Heart right ventricle (tissue), 16 donors: ENCODE measurements at regions not wholly inside any gene's neighbourhood (a gene's known extent, or its start where the extent isn't known, plus 50 kb on each side); places are given as distances from the start of the nearest gene placed in this dataset.
"Not testable (repeated sequence)": the region's sequence is repeated elsewhere in the genome, so short reads cannot be mapped to it uniquely, and the experiment has no call there.

Source experiments
- ATAC-seq, 8 donors: fragments of 200-7000 bp; cut with Tn5 transposase; one replicate each; pipeline ENCODE4 v1.9.1; 2020; ENCODE audit warnings: mild to moderate bottlenecking in 8 of 8, moderate library complexity in 8 of 8, moderate number of reproducible peaks in 1 of 8
- DNase-seq, 2 donors: peaks; one replicate each; pipeline ENCODE4 v3.0.0-alpha.2; 2020
- H3K27ac ChIP-seq, 10 donors: fragments of 200-600 bp; sonication (generic) in 2 of 10; one replicate each; pipeline versions ENCODE4 v1.5.0 to v1.8.0; 2020 to 2022; ENCODE audit warnings: mild to moderate bottlenecking in 3 of 10
- H3K27me3 ChIP-seq, 7 donors: fragments of 200-600 bp; one replicate each; pipeline ENCODE4 v1.8.0; 2021 to 2022; ENCODE audit warnings: mild to moderate bottlenecking in 2 of 7
- H3K36me3 ChIP-seq, 9 donors: fragments of 200-600 bp; sonication (generic) in 1 of 9; one replicate each; pipeline versions ENCODE4 v1.5.0 to v1.8.0; 2020 to 2022; ENCODE audit warnings: mild to moderate bottlenecking in 2 of 9
- H3K4me1 ChIP-seq, 9 donors: fragments of 200-600 bp; sonication (generic) in 1 of 9; one replicate each; pipeline versions ENCODE4 v1.5.0 to v1.8.0; 2020 to 2022; ENCODE audit warnings: mild to moderate bottlenecking in 4 of 9
- H3K4me3 ChIP-seq, 10 donors: fragments of 200-600 bp; sonication (generic) in 2 of 10; one replicate each; pipeline versions ENCODE4 v1.5.0 to v1.8.0; 2020 to 2022; ENCODE audit warnings: mild to moderate bottlenecking in 7 of 10, moderate library complexity in 2 of 10
- H3K9me3 ChIP-seq, 11 donors: fragments of 200-600 bp in 10 of 11; sonication (generic) in 2 of 11; one replicate each; pipeline versions ENCODE4 v1.5.0 to v1.8.0; 2013 to 2022; ENCODE audit warnings: mild to moderate bottlenecking in 2 of 11, control low read depth in 1 of 11, moderate library complexity in 1 of 11
- WGBS, 2 donors: extraction: QIAGEN DNeasy Blood & Tissue Kit; methylation state at CpG; one replicate each; pipeline ENCODE4 v1.1.7; 2013; ENCODE audit warnings: inconsistent platforms in 1 of 2; 5-methylcytosine and 5-hydroxymethylcytosine counted together
- intact Hi-C, 10 donors: fragments of 100-400 bp; cut with DNase I; formaldehyde crosslinking; loops; one replicate each; pipeline versions ENCODE4 v1.11.1 to v1.14.2; 2022
- TF ChIP-seq, protein P1 (sequence below), 9 donors: fragments of 200-600 bp; sonication (generic) in 2 of 9; IDR thresholded peaks; one replicate each; pipeline versions ENCODE4 v1.5.0 to v1.8.0; 2021 to 2022; ENCODE audit warnings: antibody characterized with exemption in 9 of 9, mild to moderate bottlenecking in 5 of 9, moderate library complexity in 1 of 9
- donor health status: Arrhythmogenic right ventricular cardiomyopathy.
- donor health status: ischemic (EF 13 %, LVEDD 7.1; RV severe dilation, severe dysfunction).
- donor health status: healthy with polysubstance abuse.
- donor health status: DM: no; HTN: yes; CAD: no.
- donor health status: DM: no; HTN: no; CAD: no.
- donor health status: ischemic (EF 25% LVEDD 6.9; RV normal size, moderate dysfunction).
- donor health status: ischemic (EF 25% LVEDD 5.7; RV mildly dilated, moderate dysfunction).
- donor health status: healthy.
- donor health status: DM: yes; HTN: yes; CAD: no.
- donor health status: Ischemic cardiomyopathy.
- donor health status: ischemic (EF 35%, LVEDD 5.7; RV mildly dilated, moderate dysfunction).
- donor health status: nonischemic (EF 11% LVEDD 7.7; RV severe dilation, severe dysfunction).
- donor health status: DM: yes; HTN: yes; CAD: no.
- donor health status: PGD.
- donor health status: ischemic (EF 29% LVEDD 5.4; RV normal size, mild dysfunction).
- donor health status: nonischemic (EF 23%, LVEDD 6.1; RV moderate dilation, normal function).

DNA sequence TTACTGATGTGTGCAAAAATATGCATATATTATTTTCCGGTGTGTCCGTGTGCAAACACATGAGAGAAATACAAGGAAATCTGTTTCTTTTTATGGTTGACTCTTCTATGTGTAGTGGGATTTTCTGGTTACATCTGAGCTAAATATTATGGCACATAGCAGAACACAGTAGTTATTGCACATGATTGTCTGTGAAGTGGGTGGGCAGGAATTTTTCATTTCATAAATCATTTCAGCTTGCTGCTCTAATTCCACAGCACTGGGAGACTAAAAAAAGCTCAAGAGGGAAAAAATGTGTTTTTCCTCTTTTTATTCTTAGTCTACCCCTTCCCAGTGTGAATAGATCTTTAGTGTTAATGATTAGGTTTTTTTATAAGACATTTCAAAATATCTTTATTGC lies 197.9 kb downstream of the MBL2 start:
- 75 to 80% methylated on average over 2 of the region's 2 CpGs for WGBS, 2 donors
- Histone ChIP-seq H3K4me3 (no peak overlapping the region), H3K9me3 (no peaks in the 10 kb centered on the region), H3K4me1 (no peaks in the 10 kb centered on the region), H3K36me3 (no peaks in the 10 kb centered on the region), H3K27ac (no peak overlapping the region), H3K27me3 (peaks cover 0 to 4% (median 0%) of the 10 kb centered on the region in 7 donors)
- intact Hi-C loops = no loop called here
- DNase-seq = no peak
- ATAC-seq = no peak
- TF ChIP-seq, protein P1, sequence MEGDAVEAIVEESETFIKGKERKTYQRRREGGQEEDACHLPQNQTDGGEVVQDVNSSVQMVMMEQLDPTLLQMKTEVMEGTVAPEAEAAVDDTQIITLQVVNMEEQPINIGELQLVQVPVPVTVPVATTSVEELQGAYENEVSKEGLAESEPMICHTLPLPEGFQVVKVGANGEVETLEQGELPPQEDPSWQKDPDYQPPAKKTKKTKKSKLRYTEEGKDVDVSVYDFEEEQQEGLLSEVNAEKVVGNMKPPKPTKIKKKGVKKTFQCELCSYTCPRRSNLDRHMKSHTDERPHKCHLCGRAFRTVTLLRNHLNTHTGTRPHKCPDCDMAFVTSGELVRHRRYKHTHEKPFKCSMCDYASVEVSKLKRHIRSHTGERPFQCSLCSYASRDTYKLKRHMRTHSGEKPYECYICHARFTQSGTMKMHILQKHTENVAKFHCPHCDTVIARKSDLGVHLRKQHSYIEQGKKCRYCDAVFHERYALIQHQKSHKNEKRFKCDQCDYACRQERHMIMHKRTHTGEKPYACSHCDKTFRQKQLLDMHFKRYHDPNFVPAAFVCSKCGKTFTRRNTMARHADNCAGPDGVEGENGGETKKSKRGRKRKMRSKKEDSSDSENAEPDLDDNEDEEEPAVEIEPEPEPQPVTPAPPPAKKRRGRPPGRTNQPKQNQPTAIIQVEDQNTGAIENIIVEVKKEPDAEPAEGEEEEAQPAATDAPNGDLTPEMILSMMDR (IDR thresholded peaks at IDR 0.05) = no peak

DNA sequence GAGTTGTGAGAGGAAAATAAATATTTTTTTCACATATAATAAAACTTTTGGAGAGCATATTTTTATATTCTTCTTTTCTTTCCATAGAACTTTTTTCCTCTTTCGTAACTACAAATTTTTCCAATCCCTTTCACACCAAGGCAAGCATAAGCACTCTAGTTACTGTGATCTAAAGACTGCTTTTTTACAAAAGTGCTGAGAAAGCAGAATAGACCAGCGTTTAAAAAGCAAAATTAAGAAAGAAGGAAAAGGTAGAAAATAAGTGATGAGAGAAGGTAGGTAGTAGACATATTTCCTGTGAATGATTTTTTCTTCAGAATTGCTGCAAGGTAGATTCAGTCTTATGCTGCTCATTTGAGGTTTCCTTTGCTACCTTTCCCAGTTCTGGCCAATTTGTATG lies 195.5 kb downstream of the MBL2 start:
- no peak for ATAC-seq
- intact Hi-C loops = no loop called here
- Histone ChIP-seq H3K27ac (no peak overlapping the region), H3K4me3 (no peak overlapping the region), H3K9me3 (peaks cover 0 to 10% (median 0%) of the 10 kb centered on the region in 11 donors), H3K27me3 (no peaks in the 10 kb centered on the region), H3K4me1 (no peaks in the 10 kb centered on the region), H3K36me3 (no peaks in the 10 kb centered on the region)
- WGBS, 2 donors = 93% methylated on average over 2 of the region's 2 CpGs
- no peak for DNase-seq
- TF ChIP-seq, protein P1 (IDR thresholded peaks at IDR 0.05) = no peak

DNA sequence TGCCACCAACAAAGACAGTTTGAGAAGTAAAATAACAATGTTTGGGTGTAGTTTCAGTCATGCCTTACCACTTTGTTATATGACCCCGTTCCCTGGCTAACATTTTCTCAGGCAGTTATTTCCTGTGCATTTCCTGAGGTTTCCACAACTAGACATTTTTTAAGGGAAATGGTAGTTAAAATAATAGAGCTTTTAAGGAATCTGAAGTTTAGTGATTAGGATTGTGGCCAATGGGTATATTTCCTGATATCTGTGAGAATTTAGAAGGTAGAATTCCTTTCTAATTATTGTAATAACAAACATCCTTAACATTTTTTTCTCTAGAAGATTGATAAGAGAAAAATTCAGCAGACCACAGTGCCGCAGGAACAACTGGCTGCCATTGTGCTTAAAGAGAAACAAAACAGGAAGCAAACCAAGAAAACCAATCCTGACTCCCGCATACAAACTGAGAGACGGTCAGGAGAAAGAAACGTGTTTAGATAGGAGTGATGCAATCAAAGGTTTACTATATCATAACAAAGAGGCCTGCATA lies 193.6 kb downstream of the MBL2 start:
- peaks cover 0 to 13% (median 0%) of the 10 kb centered on the region in 11 donors for H3K9me3 ChIP-seq
- TF ChIP-seq, protein P1 (IDR thresholded peaks at IDR 0.05) = no peak
- intact Hi-C loops = no loop called here
- 21 to 30% methylated on average over 5 of the region's 5 CpGs for WGBS, 2 donors
- H3K4me3 ChIP-seq = no peak overlapping the region
- no peak overlapping the region for H3K27ac ChIP-seq
- DNase-seq = no peak
- ATAC-seq = no peak
- H3K27me3 ChIP-seq = no peaks in the 10 kb centered on the region
- H3K36me3 ChIP-seq = no peaks in the 10 kb centered on the region
- no peaks in the 10 kb centered on the region for H3K4me1 ChIP-seq

DNA sequence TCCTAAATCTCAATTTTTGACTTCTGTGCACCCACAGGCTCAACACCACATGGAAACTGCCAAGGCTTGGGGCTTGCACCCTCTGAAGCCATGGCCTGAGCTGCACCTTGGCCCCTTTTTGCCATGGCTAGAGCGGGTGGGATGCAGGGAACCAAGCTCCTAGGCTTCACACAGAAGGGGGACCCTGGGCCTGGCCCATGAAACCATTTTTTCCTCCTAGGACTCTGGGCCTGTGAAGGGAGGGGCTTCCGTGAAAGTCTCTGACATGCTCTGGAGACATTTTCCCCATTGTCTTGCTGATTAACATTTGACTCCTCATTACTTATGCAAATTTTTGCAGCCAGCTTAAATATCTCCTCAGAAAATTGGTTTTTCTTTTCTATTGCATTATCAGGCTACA lies 190.9 kb downstream of the MBL2 start:
- H3K27me3 ChIP-seq, ATAC-seq, H3K4me1 ChIP-seq, DNase-seq, H3K36me3 ChIP-seq, intact Hi-C loops, H3K27ac ChIP-seq, H3K4me3 ChIP-seq: not testable (repeated sequence)
- WGBS, 2 donors = 79 to 85% methylated on average over 2 of the region's 2 CpGs
- peaks cover 0 to 34% (median 12%) of the 10 kb centered on the region in 11 donors for H3K9me3 ChIP-seq

DNA sequence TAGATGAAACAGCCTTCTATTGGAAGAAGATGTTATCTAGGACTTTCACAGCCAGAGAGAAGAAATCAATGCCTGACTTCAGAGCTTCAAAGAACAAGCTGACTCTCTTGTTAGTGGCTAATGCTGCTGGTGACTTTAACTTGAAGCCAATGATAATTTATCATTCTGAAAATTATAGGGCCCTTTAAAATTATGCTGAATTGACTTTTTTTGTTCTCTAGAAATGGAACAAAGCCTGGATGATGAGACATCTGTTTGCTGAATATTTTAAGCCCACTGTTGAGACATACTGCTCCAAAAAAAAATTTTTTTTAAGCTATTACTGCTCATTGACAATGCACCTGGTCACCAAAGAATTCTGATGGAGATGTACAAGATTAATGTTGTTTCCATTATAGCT lies 189.2 kb downstream of the MBL2 start:
- no peak overlapping the region for H3K4me3 ChIP-seq
- intact Hi-C loops = no loop called here
- ATAC-seq (no peak), DNase-seq (no peak)
- H3K9me3 ChIP-seq = peaks cover 0 to 50% (median 23%) of the 10 kb centered on the region in 11 donors
- no peaks in the 10 kb centered on the region for H3K27me3 ChIP-seq
- TF ChIP-seq, protein P1 (IDR thresholded peaks at IDR 0.05) = no peak
- H3K27ac ChIP-seq = no peak overlapping the region
- H3K4me1 ChIP-seq = no peaks in the 10 kb centered on the region
- H3K36me3 ChIP-seq = no peaks in the 10 kb centered on the region
